ENCODE measurements at regions not wholly inside any gene's neighbourhood (a gene's known extent, or its start where the extent isn't known, plus 50 kb on each side); places are given as distances from the start of the nearest gene placed in this dataset.

DNA sequence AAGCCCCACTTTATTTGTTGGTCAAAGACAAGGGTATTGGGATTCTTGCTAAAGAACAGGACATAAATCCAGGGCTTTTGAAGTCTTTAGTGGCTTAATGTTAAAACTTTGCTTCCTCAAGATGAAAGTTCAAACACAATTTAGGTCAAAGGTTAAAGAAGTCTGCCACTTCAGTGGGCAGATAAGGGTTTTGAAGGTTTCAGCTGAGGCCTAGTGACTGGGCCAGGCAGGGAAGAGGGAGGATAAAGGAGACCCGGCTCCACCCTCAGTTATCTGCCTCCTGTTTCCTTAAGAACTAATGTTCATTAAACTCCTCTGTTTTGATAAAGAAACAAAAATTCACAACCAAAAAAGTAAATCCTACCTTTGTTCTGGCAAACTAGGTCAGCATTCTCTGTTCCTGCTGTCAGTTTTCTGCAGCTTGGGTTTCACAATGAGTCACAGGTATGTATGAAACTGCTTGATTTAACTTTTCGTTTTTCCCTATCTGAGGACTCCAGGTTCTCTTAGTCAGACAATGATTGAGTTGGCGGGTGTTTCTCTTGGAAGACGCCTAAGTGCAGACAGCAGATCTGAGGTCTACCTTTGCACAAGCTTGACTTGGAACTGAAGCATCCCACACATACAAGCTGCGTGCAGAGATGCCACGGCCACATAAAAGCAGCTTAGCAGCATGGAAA, 208.3 kb downstream of the EXOC5 start:
- TF ChIP-seq, protein P1, sequence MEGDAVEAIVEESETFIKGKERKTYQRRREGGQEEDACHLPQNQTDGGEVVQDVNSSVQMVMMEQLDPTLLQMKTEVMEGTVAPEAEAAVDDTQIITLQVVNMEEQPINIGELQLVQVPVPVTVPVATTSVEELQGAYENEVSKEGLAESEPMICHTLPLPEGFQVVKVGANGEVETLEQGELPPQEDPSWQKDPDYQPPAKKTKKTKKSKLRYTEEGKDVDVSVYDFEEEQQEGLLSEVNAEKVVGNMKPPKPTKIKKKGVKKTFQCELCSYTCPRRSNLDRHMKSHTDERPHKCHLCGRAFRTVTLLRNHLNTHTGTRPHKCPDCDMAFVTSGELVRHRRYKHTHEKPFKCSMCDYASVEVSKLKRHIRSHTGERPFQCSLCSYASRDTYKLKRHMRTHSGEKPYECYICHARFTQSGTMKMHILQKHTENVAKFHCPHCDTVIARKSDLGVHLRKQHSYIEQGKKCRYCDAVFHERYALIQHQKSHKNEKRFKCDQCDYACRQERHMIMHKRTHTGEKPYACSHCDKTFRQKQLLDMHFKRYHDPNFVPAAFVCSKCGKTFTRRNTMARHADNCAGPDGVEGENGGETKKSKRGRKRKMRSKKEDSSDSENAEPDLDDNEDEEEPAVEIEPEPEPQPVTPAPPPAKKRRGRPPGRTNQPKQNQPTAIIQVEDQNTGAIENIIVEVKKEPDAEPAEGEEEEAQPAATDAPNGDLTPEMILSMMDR (IDR thresholded peaks at IDR 0.05), result no peak
- no peak for TF ChIP-seq GRHL2 (CRISPR knock-in tag; IDR thresholded peaks at IDR 0.05; ENCODE audit: insufficient replicate concordance, severe bottlenecking)

Data from WTC11 (cell line).